22Rv1 (cell line): ENCODE measurements at regions not wholly inside any gene's neighbourhood (a gene's known extent, or its start where the extent isn't known, plus 50 kb on each side); places are given as distances from the start of the nearest gene placed in this dataset.

Experiments
- H3K27ac ChIP-seq: fragments of 450-650 bp; 2 replicates; pipeline ENCODE4 v1.5.1; 2017
- ZFX ChIP-seq: fragments of 450-650 bp; IDR thresholded peaks from 2 replicates; pipeline ENCODE4 v1.6.1; 2017; ENCODE audit warnings: antibody characterized with exemption, borderline replicate concordance
- TF ChIP-seq, protein P1 (sequence below): fragments of 450-650 bp; IDR thresholded peaks from 2 replicates; pipeline ENCODE4 v1.5.1; 2017; ENCODE audit warnings: mild to moderate bottlenecking

GRCh38 chr5:107204413-107204812, 466.3 kb downstream of the EFNA5 start:
- H3K27ac ChIP-seq: no peak overlapping the region

DNA sequence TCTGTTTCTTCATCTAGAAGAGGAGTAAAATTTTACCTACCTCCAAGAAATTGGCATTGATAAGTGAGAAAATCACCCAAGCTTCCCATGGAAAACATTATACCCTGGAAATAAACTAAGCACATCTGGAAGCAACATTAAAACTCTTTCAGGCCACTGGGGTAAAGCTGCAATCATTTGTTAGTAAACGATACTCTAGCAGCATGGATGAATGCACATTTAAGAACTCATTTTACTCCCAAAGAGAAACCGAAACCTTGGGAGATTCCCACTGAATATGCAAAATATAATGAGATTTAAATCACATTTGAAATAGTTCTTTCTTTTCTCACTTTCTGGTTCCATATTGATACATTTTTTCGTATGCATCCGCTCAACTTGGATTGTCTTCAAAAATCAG, 467.5 kb downstream of the EFNA5 start:
- no peak overlapping the region for H3K27ac ChIP-seq
- no peak for TF ChIP-seq ZFX
- TF ChIP-seq, protein P1, sequence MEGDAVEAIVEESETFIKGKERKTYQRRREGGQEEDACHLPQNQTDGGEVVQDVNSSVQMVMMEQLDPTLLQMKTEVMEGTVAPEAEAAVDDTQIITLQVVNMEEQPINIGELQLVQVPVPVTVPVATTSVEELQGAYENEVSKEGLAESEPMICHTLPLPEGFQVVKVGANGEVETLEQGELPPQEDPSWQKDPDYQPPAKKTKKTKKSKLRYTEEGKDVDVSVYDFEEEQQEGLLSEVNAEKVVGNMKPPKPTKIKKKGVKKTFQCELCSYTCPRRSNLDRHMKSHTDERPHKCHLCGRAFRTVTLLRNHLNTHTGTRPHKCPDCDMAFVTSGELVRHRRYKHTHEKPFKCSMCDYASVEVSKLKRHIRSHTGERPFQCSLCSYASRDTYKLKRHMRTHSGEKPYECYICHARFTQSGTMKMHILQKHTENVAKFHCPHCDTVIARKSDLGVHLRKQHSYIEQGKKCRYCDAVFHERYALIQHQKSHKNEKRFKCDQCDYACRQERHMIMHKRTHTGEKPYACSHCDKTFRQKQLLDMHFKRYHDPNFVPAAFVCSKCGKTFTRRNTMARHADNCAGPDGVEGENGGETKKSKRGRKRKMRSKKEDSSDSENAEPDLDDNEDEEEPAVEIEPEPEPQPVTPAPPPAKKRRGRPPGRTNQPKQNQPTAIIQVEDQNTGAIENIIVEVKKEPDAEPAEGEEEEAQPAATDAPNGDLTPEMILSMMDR: no peak

More at GRCh38 chr5:107204413-107204812, 466.3 kb downstream of the EFNA5 start:
- TF ChIP-seq, protein P1: no peak
- no peak for TF ChIP-seq ZFX

DNA sequence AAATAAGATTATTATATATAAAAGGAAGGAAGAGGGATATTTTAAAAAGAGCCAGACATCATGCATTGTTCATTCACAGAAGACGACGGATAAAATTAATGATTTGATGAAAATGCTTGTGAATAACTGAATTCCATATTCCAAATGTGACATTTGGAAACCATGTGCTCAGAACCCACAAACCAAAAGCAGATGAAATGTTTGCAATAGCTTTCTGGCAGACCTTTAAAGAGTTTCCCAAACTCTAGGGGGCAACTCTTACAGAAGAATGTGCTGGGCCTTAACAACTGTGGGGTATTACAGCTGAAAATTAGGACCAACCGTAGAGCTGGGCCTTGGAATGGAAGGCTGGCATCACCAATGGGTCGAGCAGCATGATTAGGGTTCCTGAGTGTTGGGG, 471.0 kb downstream of the EFNA5 start:
- TF ChIP-seq ZFX: no peak
- TF ChIP-seq, protein P1: no peak

DNA sequence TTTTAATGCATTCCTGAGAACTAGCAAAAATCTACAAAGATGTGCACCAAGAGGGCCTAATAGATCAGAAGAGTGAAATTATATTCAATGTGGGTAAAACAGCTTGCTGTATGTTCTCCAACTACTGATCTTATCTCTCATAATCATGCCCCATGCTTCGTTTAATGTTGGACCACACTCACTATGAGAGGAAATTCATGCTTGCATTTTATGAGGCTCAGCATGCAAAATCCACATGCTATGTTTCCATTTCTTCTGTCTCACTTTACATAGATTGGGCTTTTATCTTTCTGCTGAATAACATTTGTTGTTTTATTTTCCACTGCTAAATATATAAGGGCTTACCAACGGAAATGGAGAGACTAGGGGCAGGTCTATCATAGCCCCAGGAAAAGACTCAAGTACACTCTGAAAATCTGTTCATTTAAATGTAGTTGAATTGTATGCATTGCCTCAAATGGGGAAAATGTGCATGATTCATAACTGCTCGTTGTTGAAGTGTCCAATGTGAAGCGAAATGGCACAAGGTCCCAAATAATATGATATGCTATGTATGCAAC, 474.2 kb downstream of the EFNA5 start:
- H3K27ac ChIP-seq: no peak overlapping the region
- TF ChIP-seq ZFX: no peak
- TF ChIP-seq, protein P1: no peak

More for the DNA sequence above, 471.0 kb downstream of the EFNA5 start:
- no peak overlapping the region for H3K27ac ChIP-seq

- TF ChIP-seq, protein P1: no peak
- no peak for TF ChIP-seq ZFX
- no peak overlapping the region for H3K27ac ChIP-seq
Measured at GRCh38 chr5:107195890-107196395, 474.8 kb downstream of the EFNA5 start.

DNA sequence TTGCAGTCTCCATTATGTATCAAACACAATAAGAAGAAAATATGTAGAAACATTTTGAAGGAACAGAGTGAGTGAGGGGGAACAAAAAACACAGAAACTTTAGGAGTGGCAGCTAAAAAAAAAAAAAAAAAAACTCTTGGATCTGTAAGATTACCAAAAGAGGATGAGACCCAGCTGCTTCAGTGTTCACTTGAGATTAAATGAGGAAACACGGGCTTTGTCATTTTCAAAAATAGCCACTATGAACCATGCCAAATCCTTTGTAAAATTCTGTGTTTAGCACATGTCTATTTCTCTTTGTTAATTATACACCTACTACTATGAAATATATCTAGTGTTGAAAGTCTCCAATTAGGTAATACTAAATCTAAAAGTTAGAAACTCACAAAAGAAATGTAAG, 485.9 kb downstream of the EFNA5 start:
- H3K27ac ChIP-seq: no peak overlapping the region
- no peak for TF ChIP-seq ZFX
- TF ChIP-seq, protein P1: no peak

GRCh38 chr5:107184066-107184465, 486.7 kb downstream of the EFNA5 start:
- H3K27ac ChIP-seq: no peak overlapping the region
- TF ChIP-seq ZFX: no peak
- TF ChIP-seq, protein P1: no peak
